Adrenal gland (tissue), 5 donors: ENCODE measurements at regions not wholly inside any gene's neighbourhood (a gene's known extent, or its start where the extent isn't known, plus 50 kb on each side); places are given as distances from the start of the nearest gene placed in this dataset.
"Not testable (repeated sequence)": the region's sequence is repeated elsewhere in the genome, so short reads cannot be mapped to it uniquely, and the experiment has no call there.

Experiments
- CTCF ChIP-seq, 6 experiments: fragments of 450-650 bp in 4 of 6; fragments of 200-600 bp in 2 of 6; sonication (generic) in 1 of 6; IDR thresholded peaks; 1 replicate in 5 of 6; 2 replicates in 1 of 6; pipeline versions ENCODE4 v1.5.1 to v1.8.0; 2016 to 2021; ENCODE audit warnings: antibody characterized with exemption in 6 of 6, mild to moderate bottlenecking in 2 of 6, moderate library complexity in 1 of 6
- POLR2A ChIP-seq, 2 donors: fragments of 450-650 bp; IDR thresholded peaks; one replicate each; pipeline ENCODE4 v1.6.1; 2017; ENCODE audit warnings: antibody characterized with exemption in 2 of 2, mild to moderate bottlenecking in 2 of 2, moderate library complexity in 1 of 2
- donor health status: DM: no; HTN: no; CAD: no.

- TF ChIP-seq CTCF, POLR2A (IDR thresholded peaks at IDR 0.05): not testable (repeated sequence)
Observed at GRCh38 chr9:42385574-42386120, 202.2 kb downstream of the SPATA31A6 start.
